A549 (cell line): ENCODE measurements at regions not wholly inside any gene's neighbourhood (a gene's known extent, or its start where the extent isn't known, plus 50 kb on each side); places are given as distances from the start of the nearest gene placed in this dataset.

ENCODE experiments used
- CEBPB ChIP-seq, 2 experiments: fragments of >200 bp in 1 of 2; sonication (Bioruptor Twin) in 1 of 2; formaldehyde crosslinking in 1 of 2; IDR thresholded peaks; 2 replicates each; pipeline ENCODE4 v1.6.1; 2012 to 2016
- CHD2 ChIP-seq: fragments of 150-350 bp; IDR thresholded peaks from 2 replicates; pipeline ENCODE4 v1.6.1; 2014; ENCODE audit warnings: low read length; ENCODE audit not compliant: partially characterized antibody
- CTCF ChIP-seq: fragments of >200 bp; sonication (Bioruptor Twin); formaldehyde crosslinking; IDR thresholded peaks from 3 replicates; pipeline ENCODE4 v1.5.1; 2016
- GATA3 ChIP-seq: IDR thresholded peaks from 2 replicates; pipeline ENCODE4 v1.6.1; 2012; ENCODE audit warnings: borderline replicate concordance
- HDAC2 ChIP-seq: fragments of 200-600 bp; sonication (generic); IDR thresholded peaks from 2 replicates; pipeline ENCODE4 v1.6.1; 2016
- HOXB13 ChIP-seq: fragments of 250-450 bp; sonication (Bioruptor Pico); IDR thresholded peaks from 2 replicates; pipeline ENCODE4 v1.5.0; 2020; ENCODE audit warnings: low read depth, mild to moderate bottlenecking, moderate library complexity
- JUNB ChIP-seq: fragments of >200 bp; sonication (Bioruptor Twin); formaldehyde crosslinking; IDR thresholded peaks from 2 replicates; pipeline ENCODE4 v1.6.1; 2016
- MAX ChIP-seq: IDR thresholded peaks from 2 replicates; pipeline ENCODE4 v1.6.1; 2012
- NR3C1 ChIP-seq: fragments of >200 bp; sonication (Bioruptor Twin); formaldehyde crosslinking; IDR thresholded peaks from 3 replicates; pipeline ENCODE4 v1.6.1; 2017
- POLR2A ChIP-seq: IDR thresholded peaks from 2 replicates; pipeline ENCODE4 v1.6.1; 2012; ENCODE audit warnings: mild to moderate bottlenecking, low read length
- RAD21 ChIP-seq, 2 experiments: fragments of >200 bp in 1 of 2; sonication (Bioruptor Twin) in 1 of 2; formaldehyde crosslinking in 1 of 2; IDR thresholded peaks in 1 of 2; conservative IDR thresholded peaks in 1 of 2; 2 replicates in 1 of 2; 3 replicates in 1 of 2; pipeline ENCODE4 v1.6.1; 2012 to 2018; ENCODE audit warnings: inconsistent platforms in 1 of 2
- SMC3 ChIP-seq: fragments of >200 bp; sonication (Bioruptor Twin); formaldehyde crosslinking; IDR thresholded peaks from 3 replicates; pipeline ENCODE4 v1.6.1; 2018; ENCODE audit warnings: inconsistent platforms
- TF ChIP-seq, protein P1 (sequence below): fragments of 200-600 bp; sonication (generic); IDR thresholded peaks from 2 replicates; pipeline ENCODE4 v1.6.1; 2016; ENCODE audit warnings: antibody characterized with exemption, mild to moderate bottlenecking, moderate library complexity

GRCh38 chr21:15274701-15275485 is 210.1 kb upstream of the NRIP1 start:
- no peak for TF ChIP-seq CTCF
- TF ChIP-seq POLR2A, result no peak
- TF ChIP-seq RAD21 (conservative IDR thresholded peaks at IDR 0.05 in 1 of 2, IDR thresholded peaks at IDR 0.05 in 1 of 2), result no peak
- no peak for TF ChIP-seq HOXB13 (CRISPR knock-in tag)
- TF ChIP-seq CHD2, result no peak
- TF ChIP-seq NR3C1, result no peak
- TF ChIP-seq, protein P1, sequence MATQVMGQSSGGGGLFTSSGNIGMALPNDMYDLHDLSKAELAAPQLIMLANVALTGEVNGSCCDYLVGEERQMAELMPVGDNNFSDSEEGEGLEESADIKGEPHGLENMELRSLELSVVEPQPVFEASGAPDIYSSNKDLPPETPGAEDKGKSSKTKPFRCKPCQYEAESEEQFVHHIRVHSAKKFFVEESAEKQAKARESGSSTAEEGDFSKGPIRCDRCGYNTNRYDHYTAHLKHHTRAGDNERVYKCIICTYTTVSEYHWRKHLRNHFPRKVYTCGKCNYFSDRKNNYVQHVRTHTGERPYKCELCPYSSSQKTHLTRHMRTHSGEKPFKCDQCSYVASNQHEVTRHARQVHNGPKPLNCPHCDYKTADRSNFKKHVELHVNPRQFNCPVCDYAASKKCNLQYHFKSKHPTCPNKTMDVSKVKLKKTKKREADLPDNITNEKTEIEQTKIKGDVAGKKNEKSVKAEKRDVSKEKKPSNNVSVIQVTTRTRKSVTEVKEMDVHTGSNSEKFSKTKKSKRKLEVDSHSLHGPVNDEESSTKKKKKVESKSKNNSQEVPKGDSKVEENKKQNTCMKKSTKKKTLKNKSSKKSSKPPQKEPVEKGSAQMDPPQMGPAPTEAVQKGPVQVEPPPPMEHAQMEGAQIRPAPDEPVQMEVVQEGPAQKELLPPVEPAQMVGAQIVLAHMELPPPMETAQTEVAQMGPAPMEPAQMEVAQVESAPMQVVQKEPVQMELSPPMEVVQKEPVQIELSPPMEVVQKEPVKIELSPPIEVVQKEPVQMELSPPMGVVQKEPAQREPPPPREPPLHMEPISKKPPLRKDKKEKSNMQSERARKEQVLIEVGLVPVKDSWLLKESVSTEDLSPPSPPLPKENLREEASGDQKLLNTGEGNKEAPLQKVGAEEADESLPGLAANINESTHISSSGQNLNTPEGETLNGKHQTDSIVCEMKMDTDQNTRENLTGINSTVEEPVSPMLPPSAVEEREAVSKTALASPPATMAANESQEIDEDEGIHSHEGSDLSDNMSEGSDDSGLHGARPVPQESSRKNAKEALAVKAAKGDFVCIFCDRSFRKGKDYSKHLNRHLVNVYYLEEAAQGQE, result no peak
- no peak for TF ChIP-seq GATA3
- TF ChIP-seq JUNB, result no peak
- TF ChIP-seq HDAC2, result no peak
- no peak for TF ChIP-seq SMC3
- TF ChIP-seq CEBPB (IDR thresholded peaks at IDR 0.05), result no peak
- no peak for TF ChIP-seq MAX
